ENCODE measurements at regions not wholly inside any gene's neighbourhood (a gene's known extent, or its start where the extent isn't known, plus 50 kb on each side); places are given as distances from the start of the nearest gene placed in this dataset.
"Not testable (repeated sequence)": the region's sequence is repeated elsewhere in the genome, so short reads cannot be mapped to it uniquely, and the experiment has no call there.

GRCh38 chr1:56120021-56120420 is 459.3 kb downstream of the PLPP3 start:
- peak; percentile 38 for DNase-seq (ENCODE audit: low read depth)

DNA sequence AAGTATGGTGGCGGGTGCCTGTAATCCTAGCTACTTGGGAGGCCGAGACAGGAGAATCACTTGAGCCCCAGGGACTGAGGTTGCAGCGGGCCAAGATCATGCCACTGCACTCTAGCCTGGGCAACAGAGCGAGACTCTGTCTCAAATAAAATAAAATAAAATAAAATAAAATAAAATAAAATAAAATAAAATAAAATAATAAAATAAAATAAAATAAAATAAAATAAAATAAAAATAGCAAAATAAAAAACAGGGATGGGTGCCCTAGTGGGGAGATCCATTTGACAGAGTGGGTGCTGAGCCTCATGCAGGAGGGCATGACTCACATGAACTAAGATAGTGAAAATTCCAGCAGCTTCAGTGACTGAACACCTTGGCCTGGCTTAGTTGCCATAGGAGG is 460.7 kb downstream of the PLPP3 start:
- not testable (repeated sequence) for DNase-seq (ENCODE audit: low read depth)

DNA sequence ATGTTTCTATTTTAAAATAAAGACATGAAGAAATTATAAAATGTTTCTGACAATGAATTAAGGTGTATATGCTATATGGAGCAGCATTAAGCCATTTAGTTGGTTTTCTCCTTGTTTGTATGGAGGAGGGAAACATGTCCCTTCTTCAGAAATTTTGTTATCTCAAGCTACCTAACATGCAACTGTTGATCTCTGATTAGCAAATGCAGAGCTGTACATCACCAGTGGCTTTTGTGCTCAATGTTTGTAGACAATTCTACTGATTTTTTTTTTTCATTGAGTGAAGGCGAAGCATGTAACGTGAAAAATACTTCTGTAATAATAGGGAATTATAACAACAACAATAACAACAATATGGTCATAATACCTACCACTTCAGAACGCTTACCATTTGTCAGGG is 463.7 kb downstream of the PLPP3 start:
- DNase-seq (ENCODE audit: low read depth): no peak

GRCh38 chr1:56113679-56114078 is 465.7 kb downstream of the PLPP3 start:
- no peak for DNase-seq (ENCODE audit: low read depth)

DNA sequence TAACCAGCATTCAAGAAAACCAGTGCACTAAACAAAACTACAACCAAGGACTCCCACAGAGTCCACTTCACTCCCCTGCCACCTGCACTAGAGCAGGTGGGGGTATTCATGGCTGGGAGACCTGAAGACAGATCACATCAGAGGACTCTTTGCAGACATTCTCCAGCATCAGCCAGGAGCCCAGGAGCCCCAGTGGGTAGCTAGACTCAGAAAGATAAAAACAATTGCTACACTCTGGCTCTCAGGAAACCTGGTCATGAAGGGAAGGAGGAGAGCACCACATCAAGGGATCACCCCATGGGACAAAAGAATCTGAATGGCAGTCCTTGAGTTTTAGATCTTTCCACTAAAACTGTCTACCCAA is 472.1 kb downstream of the PLPP3 start:
- DNase-seq (ENCODE audit: low read depth): no peak

DNA sequence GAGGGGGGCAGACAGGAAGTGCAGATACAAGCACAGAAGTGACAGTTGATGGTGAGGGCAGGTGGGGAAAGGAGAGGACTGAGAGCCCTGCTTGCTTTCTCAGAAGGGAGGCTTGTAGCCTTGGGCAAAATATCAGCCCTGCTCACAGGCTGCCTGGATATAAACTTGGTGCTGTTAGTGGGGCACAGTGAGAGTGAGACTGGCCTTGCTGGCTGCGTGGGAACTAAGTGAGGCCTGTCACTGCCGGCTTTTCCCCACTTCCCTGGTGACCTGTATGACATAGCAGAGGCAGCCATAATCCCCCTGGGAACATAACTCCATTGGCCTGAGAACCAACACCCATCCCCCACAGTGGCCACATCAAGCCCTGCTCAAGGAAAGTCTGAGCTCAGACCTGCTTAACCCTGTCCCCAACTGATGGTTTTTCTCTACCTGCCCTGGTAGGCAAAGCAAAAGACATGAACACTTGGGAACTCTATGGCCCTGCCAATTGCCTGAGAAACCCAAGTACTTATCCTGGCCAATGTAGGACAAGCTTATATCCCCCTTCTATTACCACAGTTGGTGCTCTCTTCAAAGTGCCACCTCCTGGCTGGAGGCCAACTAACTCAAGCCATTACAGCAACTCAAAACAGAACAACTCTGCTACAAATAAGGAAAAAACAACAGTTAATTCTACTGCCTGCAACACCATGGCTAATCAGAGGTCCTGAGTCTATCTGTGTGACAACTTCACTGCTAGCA is 472.7 kb downstream of the PLPP3 start:
- DNase-seq (ENCODE audit: low read depth): no peak

DNA sequence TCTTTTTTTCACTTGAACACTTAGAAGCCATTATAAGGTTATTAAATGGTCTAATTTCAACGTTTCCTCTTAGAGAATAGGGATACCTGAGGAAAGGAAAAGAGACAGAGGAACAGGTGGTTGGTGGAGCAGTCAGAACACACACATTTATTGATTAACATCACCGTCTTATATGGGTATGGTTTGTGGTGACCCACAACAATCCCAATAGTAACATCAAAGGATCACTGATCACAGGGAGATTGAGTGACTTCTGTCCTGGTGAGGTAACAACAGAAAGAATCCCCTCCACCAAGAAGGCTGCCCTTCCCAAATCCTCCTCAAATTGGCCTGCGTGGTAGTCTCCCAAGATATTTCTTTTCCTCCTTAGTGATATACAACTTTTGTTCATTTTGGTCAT is 474.0 kb downstream of the PLPP3 start:
- no peak for DNase-seq (ENCODE audit: low read depth)

GRCh38 chr1:56099766-56100265 is 479.5 kb downstream of the PLPP3 start:
- no peak for DNase-seq (ENCODE audit: low read depth)

GRCh38 chr1:56098946-56099345 is 480.4 kb downstream of the PLPP3 start:
- peak; percentile 23 for DNase-seq (ENCODE audit: low read depth)

DNA sequence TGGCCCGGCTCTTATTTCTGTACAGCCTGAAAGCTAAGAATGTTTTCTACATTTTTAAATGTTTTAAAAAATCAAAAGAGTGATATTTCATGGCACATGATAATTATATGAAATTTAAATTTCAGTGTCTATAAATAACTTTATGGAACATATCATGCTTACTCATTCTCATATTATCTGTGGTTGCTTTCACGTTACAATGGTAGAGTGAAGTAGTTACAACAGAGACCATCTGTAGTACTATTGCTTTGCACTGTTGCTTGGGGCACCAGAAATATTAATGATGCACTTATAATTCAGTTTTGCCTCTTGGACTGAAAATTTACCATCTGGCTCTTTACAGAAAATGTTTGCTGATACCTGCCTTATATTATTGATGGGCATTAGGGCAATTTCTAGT is 481.6 kb downstream of the PLPP3 start:
- no peak for DNase-seq (ENCODE audit: low read depth)

- DNase-seq (ENCODE audit: low read depth): peak; percentile 33
Observed at GRCh38 chr1:56095696-56096665, 483.4 kb downstream of the PLPP3 start.

- DNase-seq (ENCODE audit: low read depth): no peak
Observed at GRCh38 chr1:56094168-56094567, 485.2 kb downstream of the PLPP3 start.

GRCh38 chr1:56092684-56093570 is 486.4 kb downstream of the PLPP3 start:
- no peak for DNase-seq (ENCODE audit: low read depth)

DNA sequence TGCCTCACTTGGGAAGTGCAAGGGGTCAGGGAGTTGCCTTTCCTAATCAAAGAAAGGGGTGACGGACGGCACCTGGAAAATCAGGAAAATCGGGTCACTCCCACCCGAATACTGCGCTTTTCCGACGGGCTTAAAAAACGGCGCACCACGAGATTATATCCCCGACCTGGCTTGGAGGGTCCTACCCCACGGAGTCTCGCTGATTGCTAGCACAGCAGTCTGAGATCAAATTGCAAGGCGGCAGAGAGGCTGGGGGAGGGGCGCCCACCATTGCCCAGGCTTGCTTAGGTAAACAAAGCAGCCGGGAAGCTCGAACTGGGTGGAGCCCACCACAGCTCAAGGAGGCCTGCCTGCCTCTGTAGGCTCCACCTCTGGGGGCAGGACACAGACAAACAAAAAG is 489.5 kb downstream of the PLPP3 start:
- DNase-seq (ENCODE audit: low read depth): not testable (repeated sequence)

DNA sequence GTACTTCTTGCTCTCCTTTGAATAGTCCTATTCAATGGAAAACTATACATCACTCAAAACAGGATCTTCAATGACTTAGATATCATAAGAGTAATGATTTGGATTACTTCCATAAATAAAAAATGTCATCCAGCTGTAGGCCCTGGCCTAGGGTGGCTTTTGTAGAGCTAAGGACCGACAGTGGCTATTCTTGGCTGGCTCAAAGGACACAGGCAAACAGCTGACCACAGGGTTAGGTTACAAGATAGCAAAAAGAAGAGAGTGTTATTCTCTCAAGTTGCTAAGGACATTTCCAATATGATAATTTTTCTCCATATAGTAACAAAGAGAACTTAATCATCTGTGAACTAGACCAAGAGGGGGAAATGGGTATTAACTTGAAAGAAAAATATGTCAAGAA is 495.1 kb downstream of the PLPP3 start:
- DNase-seq (ENCODE audit: low read depth): no peak

DNA sequence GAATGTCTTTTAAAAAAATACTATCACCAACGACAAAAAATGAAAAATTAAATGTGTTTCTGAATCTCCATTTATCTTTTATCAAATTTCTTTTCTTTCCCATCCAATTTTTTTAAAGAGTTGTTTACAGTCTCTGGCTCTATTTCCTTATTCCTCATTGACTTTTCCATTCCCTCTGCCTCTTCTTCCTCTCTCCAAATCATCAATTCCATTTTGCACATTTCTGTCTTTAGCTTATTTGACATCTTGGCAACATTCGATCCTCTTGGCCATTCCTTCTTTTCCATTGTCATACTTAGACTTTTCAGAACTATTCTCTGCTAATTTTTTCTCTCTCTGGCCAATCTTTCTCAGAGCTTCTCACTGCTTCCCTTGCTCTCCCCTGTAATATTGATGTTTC is 497.6 kb downstream of the PLPP3 start:
- DNase-seq (ENCODE audit: low read depth): no peak

- DNase-seq (ENCODE audit: low read depth): peak; percentile 71
Observed at GRCh38 chr1:56081173-56081572, 498.2 kb downstream of the PLPP3 start.

GRCh38 chr1:56080123-56080522 is 499.2 kb downstream of the PLPP3 start:
- peak; percentile 79 for DNase-seq (ENCODE audit: low read depth)

GRCh38 chr1:56079391-56079790 is 500.0 kb downstream of the PLPP3 start:
- no peak for DNase-seq (ENCODE audit: low read depth)

DNA sequence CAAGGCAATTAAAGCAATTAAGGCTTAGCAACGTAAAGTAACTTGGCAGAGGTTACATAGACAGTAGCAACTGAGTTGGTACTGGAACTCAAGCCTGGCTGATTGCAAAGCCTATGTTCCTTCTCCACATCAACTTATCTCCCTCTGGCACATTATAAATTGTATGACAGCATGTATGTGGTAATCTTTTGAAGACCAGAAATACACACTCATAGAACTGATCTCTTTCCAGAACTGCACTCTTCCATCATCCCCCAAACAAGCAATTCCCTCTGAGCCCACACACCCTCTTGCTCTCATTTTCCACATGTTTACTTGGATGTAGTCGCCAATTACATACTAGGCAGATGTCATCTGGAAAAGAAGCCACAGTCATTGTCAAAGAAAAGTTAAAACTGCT is 502.2 kb downstream of the PLPP3 start:
- no peak for DNase-seq (ENCODE audit: low read depth)

DNA sequence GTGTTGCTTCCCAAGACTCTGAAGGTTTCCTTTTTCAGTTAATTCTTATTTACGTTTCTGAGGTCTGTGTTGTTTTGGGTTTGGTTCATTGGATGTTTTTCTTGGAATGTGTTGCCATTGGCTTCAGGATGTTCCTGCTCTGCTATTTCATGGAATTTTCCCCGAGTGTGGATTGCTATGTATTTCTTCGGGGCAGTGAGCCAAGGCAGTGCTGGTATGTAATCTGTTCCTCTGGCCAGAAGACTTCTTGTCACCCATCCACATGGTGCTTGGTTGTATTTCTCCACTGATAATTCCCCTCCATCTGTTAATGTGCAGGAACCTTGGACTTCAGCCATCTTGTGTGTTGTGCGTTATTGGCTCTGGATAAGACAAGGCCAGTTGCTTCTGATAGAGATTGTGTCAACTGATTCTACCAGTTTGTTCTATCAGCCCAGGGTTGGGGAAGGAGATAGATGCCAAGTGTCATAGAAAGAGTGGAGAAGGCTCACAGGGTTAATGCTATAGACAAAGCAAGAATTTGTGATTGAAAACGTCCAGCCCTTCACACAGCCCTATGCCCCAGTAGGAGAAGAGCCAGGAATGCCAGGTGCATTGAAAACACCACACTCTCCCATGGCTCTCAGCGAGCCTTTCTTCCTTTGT is 505.2 kb downstream of the PLPP3 start:
- DNase-seq (ENCODE audit: low read depth): no peak

DNA sequence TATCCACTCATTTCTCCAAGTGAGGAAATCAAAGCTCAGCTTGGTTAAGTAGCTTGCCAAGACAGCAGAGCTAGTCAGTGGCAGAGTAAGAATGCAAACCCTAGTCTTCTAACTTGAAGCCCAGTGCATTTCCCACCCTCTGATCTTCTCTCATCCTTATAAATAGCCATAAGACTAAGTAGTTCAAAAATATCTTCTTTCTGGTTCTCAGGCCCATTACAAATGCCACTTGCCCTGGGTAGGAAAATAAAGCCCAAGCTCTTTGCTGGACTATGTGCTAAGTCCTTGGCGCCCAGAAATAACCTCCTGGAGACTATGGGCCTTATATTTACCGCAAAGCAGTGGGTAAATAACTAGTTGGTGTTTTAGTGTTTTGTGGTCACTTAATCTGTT is 505.8 kb downstream of the PLPP3 start:
- DNase-seq (ENCODE audit: low read depth): no peak

Measured in ELR (cell line).